Limb (tissue), 2 donors: ENCODE measurements at regions not wholly inside any gene's neighbourhood (a gene's known extent, or its start where the extent isn't known, plus 50 kb on each side); places are given as distances from the start of the nearest gene placed in this dataset.
"Not testable (repeated sequence)": the region's sequence is repeated elsewhere in the genome, so short reads cannot be mapped to it uniquely, and the experiment has no call there.

Experiments
- DNase-seq, 2 donors: peaks; one replicate each; pipeline ENCODE4 v3.0.0-alpha.2; 2016; ENCODE audit errors: extremely low spot score in 2 of 2

DNA sequence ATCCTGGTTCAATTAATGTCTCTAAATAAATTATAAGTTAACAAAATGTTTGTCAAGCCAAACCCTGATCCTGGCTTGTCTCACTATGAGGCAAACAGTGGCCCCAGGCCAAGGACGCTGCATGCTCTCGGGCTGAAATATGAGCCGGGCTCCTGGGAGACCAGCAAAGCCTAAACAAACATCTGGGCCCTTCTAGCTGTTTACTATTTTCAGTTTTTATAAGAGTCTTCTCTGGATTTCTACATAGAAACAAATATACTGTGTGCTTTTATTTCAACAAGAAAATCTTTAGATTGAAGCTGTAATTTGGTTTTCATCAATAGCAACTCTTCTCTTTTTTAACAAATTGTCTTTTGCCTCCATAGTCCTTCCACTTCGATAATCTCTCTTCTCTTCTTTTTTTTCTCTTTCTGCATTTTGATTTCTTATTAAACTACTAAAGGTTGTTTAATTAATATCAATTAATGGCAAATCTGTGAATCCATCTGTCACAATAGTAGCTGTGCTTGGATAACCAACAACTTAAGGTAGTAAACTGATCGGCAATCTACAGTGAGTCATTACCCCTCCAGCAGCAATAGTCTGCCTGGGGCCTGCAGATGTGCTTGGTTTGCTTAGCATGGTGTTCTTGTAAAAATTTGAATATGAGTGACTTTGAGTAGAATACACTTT is 83.3 kb upstream of the DNAJC1 start:
- DNase-seq: peak; percentile 80 to 87

DNA sequence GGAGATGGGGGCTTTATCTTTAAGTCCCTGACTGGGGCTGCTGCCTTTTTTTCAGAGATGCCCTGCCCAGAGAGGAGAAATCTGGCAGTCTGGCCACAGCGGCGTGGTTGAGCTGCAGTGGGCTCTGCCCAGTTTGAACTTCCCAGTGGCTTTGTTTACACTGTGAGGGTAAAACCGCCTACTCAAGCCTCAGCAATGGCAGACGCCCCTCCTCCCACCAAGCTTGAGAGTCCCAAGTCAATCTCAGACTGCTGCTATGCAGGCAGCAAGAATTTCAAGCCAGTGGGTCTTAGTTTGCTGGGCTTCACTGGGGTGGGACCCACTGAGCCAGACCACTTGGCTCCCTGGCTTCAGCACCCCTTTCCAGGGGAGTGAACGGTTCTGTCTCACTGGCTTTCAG is 76.4 kb upstream of the DNAJC1 start:
- DNase-seq: not testable (repeated sequence)

DNA sequence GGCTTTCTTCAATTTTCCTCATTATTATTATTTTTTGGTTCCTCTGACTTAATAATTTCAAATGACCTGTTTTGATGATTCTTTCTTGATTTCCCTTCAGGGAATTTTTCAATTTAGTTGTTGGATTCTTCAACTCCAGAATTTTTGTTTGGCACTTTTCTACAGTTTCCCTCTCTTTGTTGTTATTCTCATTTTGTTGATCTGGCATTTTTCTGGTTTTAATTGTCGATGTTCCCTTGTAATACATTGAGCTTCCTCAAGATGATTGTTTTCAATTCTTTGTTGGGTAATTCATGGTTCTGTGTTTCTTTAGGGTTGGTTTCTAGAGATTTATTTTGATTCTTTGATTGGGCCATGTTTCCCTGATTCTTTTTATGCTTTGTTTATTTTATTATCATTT is 67.8 kb upstream of the DNAJC1 start:
- no peak for DNase-seq

DNA sequence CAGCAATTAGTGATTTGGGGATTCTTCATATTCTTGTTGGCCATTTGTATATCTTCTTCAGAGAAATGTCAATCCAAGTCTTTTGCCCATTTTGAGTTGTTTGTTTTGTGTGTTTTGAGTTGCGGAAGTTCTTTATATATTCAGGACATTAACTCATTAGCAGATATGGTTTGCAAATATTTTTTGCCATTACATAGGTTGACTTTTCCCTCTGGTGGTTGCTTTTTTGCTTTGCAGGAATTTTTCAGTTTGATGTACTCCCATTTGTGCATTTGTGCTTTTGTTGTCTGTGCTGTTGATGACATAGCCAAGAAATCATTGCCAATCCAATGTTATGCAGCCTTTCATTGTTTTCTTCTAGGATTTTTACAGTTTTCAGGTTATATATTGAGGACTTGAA is 63.6 kb upstream of the DNAJC1 start:
- DNase-seq: no peak

DNA sequence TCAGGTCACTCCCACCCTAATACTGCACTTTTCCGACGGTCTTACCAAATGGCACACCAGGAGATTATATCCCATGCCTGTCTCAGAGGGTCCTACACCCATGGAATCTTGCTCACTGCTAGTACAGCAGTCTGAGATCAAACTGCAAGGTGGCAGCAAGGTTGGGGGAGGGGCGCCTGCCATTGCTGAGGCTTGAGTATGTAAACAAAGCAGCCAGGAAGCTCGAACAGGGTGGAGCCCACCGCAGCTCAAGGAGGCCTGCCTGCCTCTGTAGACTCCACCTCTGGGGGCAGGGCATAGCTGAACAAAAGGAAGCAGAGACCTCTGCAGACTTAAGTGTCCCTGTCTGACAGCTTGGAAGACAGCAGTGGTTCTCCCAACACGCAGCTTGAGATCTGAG is 57.5 kb upstream of the DNAJC1 start:
- not testable (repeated sequence) for DNase-seq

DNA sequence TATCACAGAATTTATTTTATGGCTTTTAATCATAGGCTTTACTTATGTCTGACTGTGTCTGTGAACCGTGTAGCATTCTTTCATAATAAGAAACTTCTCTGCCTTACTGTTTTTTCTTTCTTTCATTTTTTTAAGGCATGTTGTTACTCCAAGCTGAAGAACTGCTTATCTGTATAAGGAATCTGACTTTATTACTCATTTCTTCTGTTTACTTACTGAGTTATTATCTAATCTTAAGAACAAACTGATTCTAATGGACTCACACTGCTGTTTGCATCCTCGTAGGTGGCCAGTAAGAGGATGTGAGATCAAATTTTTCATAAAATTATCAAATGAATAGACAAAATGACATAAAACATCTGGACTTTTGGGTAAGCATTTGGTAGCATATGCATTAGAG is 54.7 kb upstream of the DNAJC1 start:
- no peak for DNase-seq

DNA sequence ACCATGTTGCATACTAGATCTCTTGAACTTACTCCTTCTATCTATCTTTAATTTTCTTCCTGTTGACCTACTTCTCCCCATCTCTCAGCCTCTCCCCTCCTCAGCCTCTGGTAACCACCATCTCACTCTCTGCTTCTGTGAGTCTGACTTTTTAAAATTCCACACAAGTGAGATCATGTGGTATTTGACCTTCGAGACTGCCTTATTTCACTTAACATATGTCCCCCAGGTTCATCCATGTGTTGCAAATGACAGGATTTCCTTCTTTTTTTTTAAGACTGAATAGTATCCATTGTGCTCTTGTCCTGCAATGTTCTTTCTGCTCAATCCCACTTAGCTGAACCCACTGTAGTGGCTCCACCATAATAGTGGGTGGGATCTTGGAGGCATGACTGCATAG is 51.4 kb upstream of the DNAJC1 start:
- no peak for DNase-seq
